Left ventricle myocardium inferior (tissue), 1 donor: ENCODE measurements at regions not wholly inside any gene's neighbourhood (a gene's known extent, or its start where the extent isn't known, plus 50 kb on each side); places are given as distances from the start of the nearest gene placed in this dataset.
A peak's percentile ranks its signal among the peaks of the same experiment; 100 is the strongest.

Experiments
- DNase-seq: peaks from one replicate; pipeline ENCODE4 v3.0.0-alpha.2; 2020
- H3K27ac ChIP-seq: fragments of 200-600 bp; replicated peaks from 2 replicates; pipeline ENCODE4 v1.8.0; 2021
- H3K27me3 ChIP-seq: fragments of 200-600 bp; 2 replicates; pipeline ENCODE4 v1.8.0; 2021; ENCODE audit warnings: low read depth
- H3K36me3 ChIP-seq: fragments of 200-600 bp; 2 replicates; pipeline ENCODE4 v1.8.0; 2021
- H3K4me1 ChIP-seq: fragments of 200-600 bp; 2 replicates; pipeline ENCODE4 v1.8.0; 2021
- H3K4me3 ChIP-seq: fragments of 200-600 bp; 2 replicates; pipeline ENCODE4 v1.8.0; 2021; ENCODE audit warnings: mild to moderate bottlenecking, moderate library complexity
- H3K9me3 ChIP-seq: fragments of 200-600 bp; replicated peaks from 2 replicates; pipeline ENCODE4 v1.8.0; 2021
- CTCF ChIP-seq: fragments of 200-600 bp; IDR thresholded peaks from 2 replicates; pipeline ENCODE4 v1.8.0; 2021; ENCODE audit warnings: antibody characterized with exemption, mild to moderate bottlenecking, borderline replicate concordance
- intact Hi-C: fragments of 100-400 bp; cut with micrococcal nuclease; formaldehyde crosslinking; loops from one replicate; pipeline ENCODE4 v1.11.0; 2022
- donor health status: DM: no; HTN: yes; CAD: no; lungs with severe emphysema.

GRCh38 chr4:102449751-102450352 lies 51.3 kb upstream of the NFKB1 start:
- TF ChIP-seq CTCF, result peak; percentile 73
- H3K27ac ChIP-seq, result no peak overlapping the region
- H3K36me3 ChIP-seq, result no peaks in the 10 kb centered on the region
- H3K4me3 ChIP-seq, result no peak overlapping the region
- H3K4me1 ChIP-seq, result no peaks in the 10 kb centered on the region
- H3K27me3 ChIP-seq, result no peaks in the 10 kb centered on the region
- no peak for DNase-seq
- H3K9me3 ChIP-seq, result no peaks in the 10 kb centered on the region
- intact Hi-C loops, result loop anchor here (5.0 to 10.0 kb wide), 2 partner anchors 165 to 557 kb away; no protein-coding TSS in a partner anchor

GRCh38 chr4:102451266-102451665 lies 49.9 kb upstream of the NFKB1 start:
- intact Hi-C loops, result loop anchor here (5.0 kb wide), 1 partner anchor 556 kb away; no protein-coding TSS in a partner anchor
- no peak for DNase-seq
- Histone ChIP-seq H3K9me3 (no peaks in the 10 kb centered on the region), H3K27me3 (peaks cover under 1% of the 10 kb centered on the region), H3K27ac (no peak overlapping the region), H3K4me1 (no peaks in the 10 kb centered on the region), H3K36me3 (no peaks in the 10 kb centered on the region), H3K4me3 (no peak overlapping the region)
- no peak for TF ChIP-seq CTCF
